ENCODE measurements at regions not wholly inside any gene's neighbourhood (a gene's known extent, or its start where the extent isn't known, plus 50 kb on each side); places are given as distances from the start of the nearest gene placed in this dataset.

DNA sequence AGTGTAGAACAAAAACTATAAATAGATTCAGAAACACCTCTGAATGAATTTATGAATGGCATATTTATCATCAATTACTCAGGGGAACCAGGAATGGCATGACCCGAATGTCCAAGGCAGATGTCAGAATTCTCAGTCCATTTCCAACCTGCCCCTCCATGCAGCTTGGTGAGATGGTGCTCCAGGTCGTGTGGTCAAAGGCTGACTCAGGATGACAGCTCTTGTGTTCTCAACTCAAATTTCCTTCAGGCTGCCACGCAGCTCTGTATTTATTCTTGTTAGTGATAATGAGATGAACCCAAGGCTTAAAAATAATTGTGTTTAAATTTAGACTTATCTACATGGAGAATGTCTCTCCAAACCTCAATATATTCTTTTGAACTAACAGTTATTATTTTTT, 146.9 kb downstream of the METTL4 start:
- DNase-seq (ENCODE audit: low spot score) = no peak

DNA sequence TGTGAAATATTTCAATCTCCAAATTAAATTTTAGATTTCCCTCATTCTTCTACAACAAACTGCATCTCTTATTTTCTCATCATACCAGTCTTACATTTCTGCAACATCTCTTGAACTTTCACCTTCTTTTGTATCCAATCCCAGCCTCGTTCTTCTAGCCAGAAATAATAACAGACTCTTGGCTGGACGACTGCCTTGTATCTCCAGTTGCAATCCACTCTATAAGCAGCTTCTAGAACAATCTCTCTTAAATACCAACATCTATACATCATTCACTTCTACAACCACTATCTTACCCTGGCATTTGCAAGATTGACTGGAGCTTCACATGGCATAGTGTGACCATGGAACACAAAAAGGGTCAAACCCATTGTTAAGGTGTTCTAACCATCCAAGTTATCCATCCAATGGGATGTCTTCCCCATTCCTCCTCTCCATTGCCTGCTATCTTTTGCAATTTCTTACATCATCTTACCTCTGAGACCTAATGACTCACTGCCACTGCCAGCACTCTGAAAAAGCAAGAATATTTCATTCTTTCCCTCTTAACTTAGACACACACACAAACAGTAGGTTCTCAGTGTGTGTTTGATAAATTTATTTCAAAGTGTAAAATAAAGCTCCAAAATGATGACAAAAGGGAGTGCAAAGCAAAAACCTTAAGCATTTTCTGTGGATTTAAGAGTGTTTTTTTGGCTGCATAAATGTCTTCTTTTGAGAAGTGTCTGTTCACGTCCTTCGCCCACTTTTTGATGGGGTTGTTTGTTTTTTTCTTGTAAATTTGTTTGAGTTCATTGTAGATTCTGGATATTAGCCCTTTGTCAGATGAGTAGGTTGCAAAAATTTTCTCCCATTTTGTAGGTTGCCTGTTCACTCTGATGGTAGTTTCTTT, 145.6 kb downstream of the METTL4 start:
- no peak for DNase-seq (ENCODE audit: low spot score)

DNA sequence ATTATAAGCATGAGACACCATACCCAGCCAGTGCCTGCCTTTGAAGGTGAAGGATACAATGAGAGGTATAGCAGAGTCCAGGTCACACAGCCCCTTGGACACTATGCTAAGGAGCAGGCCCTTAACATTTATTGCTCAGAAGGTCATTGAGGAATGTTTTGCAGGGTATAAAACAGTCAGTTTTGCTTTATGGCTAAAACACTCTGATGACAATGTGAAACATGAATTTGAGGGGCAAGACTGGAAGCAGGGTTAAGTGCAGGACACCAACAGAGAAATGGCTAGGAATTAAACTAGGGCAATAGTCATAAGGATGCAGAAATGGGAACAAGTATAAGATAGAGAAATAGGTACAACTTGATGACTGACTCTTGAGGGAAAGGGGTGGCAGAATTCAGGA, 141.1 kb downstream of the METTL4 start:
- DNase-seq (ENCODE audit: low spot score) = no peak

DNA sequence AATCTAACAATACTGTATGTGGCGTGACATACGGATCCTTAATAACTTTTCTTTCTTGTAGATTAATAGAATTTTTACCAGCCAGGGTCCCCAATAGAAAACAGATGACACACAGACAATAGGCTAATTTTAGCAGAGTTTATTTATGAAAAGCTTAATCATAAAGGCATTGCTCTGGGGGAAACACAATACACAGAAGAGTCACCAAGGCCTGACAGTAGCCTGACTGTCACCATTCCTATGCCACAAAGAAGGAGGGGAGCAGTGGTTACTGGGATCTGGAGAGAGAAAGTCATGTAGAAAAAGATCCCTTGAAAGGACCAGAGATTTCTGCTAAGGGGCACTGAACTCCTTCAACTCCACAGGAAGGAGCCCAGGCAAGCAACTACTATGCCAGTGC, 139.5 kb downstream of the METTL4 start:
- no peak for DNase-seq (ENCODE audit: low spot score)

DNA sequence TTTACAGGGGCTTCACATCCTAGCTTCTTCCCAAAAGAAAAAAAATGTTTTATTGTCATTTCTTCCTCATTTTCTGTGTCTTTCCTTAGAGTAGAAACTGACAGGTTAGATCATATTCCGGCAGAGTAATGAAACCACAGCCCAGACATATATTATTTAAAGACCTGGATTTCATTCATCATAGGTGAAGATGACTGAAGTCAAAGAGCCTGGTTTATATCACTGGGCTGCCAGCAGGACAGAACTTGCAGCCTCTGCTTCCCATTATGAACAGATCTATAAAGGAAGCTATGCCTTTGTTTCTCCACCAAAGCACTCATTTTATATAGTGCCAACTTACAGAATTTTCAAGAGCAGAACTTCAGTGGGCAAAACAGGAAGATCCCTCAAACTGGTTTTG, 137.9 kb downstream of the METTL4 start:
- no peak for DNase-seq (ENCODE audit: low spot score)

DNA sequence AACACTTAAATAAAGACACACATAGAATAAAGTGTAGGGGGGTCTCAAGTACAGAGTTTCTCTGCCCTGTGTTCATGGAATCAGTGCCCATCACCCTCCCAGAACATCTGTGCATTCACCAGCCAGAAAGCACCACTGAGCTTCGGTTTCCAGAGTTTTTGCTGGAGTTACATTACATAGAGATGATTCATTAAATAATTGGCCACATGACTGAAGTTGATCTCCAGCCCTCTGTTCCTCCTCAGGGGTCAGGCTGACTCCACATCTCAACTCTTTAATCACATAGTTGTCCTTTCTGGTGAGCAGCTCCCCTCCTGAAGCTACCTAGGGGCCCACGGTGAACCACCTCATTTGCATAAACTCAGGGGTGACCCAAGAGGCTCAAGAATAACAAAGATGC, 129.8 kb downstream of the METTL4 start:
- DNase-seq (ENCODE audit: low spot score) = no peak

DNA sequence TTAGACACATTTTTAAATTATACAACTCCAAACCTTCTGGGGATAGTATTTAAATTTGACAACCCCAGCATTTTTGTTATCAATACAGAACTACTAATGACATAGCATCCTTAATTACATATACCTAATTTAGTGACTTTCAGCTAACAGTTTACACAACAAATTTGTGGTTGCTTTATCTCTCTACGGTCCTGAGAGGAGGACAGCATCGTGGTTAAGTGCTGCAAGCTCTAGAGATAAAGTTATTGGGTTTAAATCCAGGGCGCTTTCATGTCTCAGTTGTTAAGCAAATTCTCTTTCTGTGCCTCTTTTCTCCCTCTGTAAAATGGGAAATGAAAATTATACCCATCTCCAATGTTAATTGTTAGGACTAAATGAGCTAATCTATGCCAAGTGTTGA, 129.3 kb downstream of the METTL4 start:
- no peak for DNase-seq (ENCODE audit: low spot score)

DNA sequence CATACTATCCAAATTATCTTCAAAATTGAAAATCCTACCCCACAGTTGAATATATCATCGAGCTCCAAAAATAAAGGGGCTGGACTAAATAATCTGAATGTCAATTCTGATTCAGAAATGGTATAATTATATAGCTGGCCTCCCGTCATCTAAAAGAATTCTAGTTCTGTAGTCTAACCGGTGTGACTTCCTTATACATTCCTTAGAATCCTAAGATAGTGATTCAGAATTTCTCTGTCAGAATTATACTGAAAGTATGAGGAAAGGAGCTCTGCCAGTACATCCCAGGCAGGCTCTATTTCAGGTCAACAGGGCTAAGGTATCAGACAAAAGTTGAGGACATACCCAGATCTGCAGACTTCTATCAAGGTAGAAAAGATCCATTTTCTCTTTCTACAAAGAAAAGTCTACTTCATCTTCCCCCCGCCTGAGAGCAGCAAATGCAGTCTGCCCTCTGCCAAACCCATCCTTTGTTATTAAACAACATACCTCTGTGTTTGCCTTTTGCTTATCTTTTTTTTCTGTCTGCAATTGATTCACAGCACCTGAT, 128.5 kb downstream of the METTL4 start:
- DNase-seq (ENCODE audit: low spot score) = no peak

DNA sequence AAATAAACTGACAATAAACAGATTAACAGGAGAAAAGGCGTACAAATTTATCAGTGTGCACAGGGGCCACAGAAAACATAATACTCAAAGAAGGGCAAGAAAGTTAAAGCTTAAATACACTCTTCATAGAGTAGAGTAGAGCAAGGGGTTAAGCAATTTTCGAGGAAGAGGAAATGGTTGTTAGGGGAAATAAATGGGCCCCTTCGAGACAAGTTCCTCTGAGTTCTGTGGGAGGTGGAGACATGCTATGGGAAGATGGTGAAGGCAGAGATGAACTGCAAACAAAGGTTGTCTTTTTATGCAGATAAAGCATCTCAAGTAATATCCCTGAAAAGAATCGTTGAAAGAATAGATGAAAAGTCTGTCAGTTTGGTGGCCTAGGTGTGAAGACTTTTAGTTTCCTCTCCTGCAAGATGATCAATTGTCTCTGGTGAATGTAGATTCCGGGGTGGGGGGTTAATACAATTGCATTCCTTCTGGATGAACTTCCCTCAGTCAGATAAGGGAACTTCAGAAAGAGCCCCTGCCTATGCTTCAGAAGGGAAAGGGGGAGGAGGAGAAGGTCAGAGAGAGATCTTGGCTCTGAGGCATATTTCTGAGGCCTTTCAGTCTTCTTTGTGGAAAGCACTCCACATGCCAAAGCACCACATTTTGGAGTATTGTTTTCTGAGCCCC, 127.0 kb downstream of the METTL4 start:
- no peak for DNase-seq (ENCODE audit: low spot score)

DNA sequence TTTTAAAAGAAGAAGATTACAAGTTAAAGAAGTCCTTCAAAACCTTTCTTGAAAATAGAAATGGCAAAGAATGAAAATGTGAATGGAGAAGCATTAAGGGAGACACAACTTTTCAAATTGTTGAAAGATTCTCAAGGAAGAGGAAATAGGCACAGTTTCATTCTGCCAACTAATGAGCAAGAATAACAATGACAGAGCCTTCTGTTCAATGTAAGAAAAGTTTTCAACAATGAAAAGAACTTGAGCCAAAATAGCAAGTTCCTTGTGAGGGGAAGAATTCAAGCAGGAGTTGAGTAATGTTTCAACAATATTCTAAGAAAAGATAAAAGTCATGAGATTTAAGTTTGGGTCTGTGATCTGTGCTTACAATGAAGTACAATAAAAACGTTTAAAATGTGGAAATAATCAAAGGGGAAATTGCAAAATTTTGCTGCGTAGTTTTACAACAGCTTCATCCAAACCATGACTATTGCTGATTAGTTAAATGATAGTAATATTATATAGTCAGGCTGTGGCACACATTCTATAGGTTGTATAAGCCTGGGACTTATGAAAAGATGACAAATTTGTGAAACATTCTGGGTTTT, 122.6 kb downstream of the METTL4 start:
- no peak for DNase-seq (ENCODE audit: low spot score)

DNA sequence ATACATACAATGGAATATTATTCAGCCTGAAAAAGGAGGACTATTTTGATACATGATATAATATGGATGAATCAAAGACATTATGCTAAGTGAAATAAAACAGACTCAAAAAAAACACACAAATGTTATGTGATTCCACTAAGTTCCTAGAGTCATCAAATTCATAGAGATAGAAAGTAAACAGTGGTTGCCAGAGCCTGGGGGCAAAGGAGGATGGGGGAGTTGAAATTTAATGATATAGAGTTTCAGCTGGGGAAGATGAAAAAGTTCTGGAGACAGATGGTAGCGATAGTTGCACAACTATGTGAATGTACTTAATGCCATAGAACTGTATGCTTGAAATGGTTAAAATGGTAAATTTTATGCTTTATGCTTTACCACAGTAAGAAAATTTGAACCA, 119.7 kb downstream of the METTL4 start:
- no peak for DNase-seq (ENCODE audit: low spot score)

DNA sequence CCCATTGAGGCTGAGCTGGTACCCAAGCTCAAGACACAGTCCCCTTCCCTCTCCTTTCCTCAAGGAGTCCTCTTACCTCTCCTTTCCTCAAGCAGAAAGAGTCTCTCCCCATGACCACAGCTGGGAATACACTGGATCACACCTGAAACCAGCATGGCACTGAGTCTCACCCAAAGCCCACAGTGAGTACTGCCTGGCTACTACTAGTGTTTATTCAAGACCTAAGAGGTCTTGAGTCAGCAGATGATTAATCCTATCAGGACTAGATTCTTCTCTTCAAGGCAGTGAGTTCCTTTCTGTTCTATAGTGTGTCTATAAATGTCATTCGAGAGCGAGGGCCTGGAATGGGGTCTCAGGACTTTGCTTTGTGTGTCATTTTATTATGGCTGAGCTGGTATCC, 111.4 kb downstream of the METTL4 start:
- DNase-seq (ENCODE audit: low spot score) = no peak

DNA sequence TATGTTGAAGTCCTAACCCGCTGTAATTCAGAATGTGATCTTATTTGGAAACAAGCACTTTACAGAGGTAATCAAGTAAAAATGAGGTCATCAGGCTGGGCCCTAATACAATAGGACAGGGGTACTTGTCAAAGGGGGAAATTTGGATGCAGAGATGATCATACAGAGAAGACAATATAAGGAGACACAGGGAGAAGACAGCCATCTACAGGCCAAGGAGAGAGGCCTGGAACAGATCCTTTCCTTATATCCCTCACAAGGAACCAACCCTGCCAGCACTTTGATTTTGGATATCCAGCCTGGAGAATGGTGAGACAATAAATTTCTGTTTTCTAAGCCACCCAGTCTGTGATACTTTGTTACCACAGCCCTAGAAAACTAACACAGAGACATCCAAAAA, 104.3 kb downstream of the METTL4 start:
- DNase-seq (ENCODE audit: low spot score) = no peak

DNA sequence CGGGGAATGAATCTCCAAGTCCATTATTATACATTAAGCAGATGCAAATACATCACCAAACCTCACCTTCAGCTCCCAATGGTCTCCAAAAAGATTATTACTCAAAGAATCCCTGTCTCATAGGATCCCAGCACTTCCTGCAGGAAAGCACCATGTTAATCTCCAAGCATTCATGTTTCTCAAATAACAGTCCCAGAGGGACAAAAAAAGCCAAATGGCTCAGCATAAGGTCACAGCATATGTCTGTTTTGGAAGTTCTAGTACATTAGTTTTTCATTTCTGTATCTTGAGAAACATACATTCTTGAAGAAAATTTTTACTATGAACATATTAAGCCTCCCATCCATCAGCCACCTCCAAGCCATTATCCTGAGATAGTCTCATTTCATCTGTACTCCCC, 103.3 kb downstream of the METTL4 start:
- DNase-seq (ENCODE audit: low spot score) = no peak

DNA sequence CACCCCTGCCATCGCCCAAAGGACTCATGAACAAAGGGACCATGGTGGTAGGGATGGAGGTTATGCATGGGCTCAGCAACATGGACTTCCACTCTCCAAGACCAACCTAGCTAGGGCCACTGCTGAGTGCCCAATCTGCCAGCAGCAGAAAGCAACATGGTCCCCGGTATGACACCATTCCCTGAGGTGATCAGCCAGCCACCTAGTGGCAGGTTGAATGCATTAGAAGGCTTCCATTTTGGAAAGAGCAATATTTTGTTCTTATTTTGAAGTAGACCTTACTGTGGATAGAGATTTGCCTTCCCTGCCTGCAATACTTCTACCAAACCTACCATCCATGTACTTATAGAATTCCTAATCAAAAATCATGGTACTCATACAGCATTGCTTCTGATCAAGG, 99.8 kb downstream of the METTL4 start:
- no peak for DNase-seq (ENCODE audit: low spot score)

DNA sequence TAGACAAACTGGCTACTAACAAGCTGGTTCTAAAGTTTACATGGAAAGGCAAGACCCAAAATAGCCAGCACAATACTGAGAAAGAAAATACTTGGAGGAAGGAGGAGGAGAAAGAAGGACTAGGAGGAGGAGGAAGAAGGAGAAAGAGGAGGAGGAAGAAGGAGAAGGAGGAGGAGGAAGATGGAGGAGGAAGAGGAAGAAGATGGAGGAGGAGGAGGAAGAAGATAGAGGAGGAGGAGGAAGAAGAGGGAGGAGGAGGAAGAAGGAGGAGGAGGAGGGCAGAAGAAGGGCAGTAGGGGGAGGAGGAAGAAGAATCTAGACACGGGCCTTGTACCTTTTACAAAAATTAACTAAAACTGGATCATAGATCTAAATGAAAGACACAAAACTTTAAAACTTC, 92.6 kb downstream of the METTL4 start:
- no peak for DNase-seq (ENCODE audit: low spot score)

DNA sequence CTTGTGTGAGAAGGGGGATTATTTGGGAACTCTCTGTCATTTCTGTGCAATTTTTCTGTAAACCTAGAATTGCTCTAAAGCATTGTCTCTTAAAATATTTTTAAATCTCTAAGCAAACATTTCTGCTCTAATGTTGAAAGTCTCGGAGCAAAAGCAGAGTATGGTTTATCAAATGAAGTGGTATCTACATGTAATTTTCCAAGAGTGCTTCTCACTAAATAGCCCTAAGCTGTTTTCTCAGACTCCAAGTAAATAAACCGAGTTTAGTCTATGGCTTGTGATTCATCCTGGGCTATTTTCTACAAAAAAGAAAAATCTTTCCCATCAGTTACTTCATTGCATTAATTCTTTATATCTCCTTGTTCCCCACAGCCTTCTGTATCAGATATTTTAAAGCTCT, 90.8 kb downstream of the METTL4 start:
- DNase-seq (ENCODE audit: low spot score) = no peak

DNA sequence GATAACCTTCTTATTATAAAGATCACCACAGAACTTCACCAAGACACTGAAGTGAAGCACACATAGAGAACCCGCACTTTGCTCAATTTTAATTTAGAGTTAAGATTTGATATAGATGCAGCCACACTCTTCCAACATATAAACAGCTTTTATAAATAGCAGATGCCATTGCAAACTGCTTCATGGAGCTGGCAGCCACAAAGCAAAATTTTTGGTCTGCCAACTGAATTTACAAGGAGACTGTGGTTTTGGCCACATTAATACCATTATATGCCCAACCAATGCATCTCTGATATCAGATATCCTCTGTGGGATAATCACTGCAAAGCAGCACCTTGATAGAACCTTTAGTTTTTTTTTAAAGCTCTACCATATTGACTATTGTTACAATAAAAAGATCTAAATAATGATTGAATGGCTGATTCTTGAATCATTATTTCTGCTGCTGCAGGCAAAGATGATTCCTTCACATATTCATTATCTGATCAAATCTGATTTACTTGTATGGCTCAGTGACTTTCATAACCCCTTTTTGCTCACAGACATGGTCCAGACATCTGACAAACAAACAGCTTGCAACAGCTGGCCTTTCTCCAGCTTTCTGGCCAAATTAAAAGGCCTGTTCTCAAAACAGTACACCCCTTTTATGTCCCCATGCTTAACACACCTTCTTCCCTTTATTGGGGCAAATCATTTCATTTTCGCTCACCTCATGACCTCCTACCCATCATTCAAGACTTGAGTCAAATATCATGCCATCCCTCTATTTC, 88.4 kb downstream of the METTL4 start:
- DNase-seq (ENCODE audit: low spot score) = no peak

DNA sequence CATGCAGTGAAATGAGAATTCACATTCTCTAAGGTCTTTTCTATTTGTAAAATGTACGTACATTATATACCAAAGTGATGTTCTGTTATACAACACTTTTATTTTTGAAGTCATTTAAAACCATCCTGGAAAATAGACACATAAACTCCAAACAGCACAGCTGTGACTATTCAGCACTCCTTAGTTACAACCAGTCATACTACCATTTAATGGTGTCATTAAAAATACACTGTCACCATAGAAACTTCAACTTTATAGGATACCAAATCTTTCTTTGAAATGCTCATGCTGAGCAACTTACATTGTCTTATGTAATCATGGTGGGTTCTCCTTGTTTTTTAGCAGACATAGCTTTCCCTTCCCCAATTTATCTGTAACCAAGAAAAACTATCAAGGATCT, 85.3 kb downstream of the METTL4 start:
- no peak for DNase-seq (ENCODE audit: low spot score)

DNA sequence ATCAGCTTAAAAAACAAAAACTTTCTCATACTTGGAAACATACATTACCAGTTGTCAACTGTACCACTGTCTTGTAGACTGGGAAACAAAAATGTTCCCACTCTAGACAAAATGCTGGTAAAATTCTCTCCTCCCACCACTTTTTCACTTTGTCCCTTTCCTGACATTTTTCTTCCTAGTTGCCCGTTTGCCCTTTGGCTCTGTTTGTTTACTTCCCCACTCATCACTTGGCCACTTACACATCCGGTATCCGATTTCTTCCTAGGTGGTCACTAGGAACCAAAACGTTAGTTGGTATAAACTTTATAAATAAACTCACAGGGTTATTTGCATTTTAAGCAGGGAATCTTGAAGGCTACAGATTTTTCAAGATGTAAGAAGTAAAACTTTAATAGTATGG, 84.9 kb downstream of the METTL4 start:
- no peak for DNase-seq (ENCODE audit: low spot score)

Measured in D341Med (cell line).